ENCODE measurements at regions not wholly inside any gene's neighbourhood (a gene's known extent, or its start where the extent isn't known, plus 50 kb on each side); places are given as distances from the start of the nearest gene placed in this dataset. TPM values are rescaled to one million over a fixed set of nuclear protein-coding genes. Genes with fewer than 3 reads are reported as not detected.

DNA sequence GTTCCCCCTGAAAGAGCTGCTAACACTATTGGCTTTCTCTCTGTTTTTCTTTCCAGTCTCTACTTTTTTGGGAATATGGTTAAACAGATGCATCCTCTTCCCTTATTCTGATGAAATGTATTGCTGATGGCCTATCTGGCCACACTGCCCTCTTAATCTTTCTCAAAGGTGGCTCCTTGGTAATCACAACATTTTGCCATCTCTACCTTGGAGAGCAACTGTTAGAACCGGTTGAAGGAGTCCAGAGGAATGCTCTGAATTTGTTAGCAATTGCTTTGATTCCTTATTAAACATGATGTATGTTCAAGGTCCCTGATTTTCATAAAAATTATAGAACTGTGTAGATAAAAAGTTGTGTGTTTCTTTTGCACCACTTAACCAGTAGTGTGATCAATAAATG lies 50.1 kb upstream of the ARID1A start:
- Histone ChIP-seq H4K91ac (ENCODE audit: insufficient read depth, low read depth, low read length) (no peak overlapping the region), H4K20me1 (ENCODE audit: insufficient read depth, low read length) (no peaks in the 10 kb centered on the region), H3K23ac (ENCODE audit: low read depth, low read length) (no peak overlapping the region), H3K9me3 (ENCODE audit: control insufficient read depth, insufficient read depth, low read length) (no peaks in the 10 kb centered on the region), H3K4ac (ENCODE audit: low read depth, low read length) (no peak overlapping the region), H3K27ac (ENCODE audit: insufficient read depth, low read length) (no peak overlapping the region), H2BK15ac (ENCODE audit: low read depth, low read length) (no peak overlapping the region), H2AK5ac (ENCODE audit: low read depth, low read length) (no peak overlapping the region), H3K4me3 (ENCODE audit: insufficient read depth, low read depth, low read length) (no peak overlapping the region), H3K4me2 (ENCODE audit: low read depth, low read length) (no peak overlapping the region), H4K5ac (ENCODE audit: low read depth, low read length) (no peak overlapping the region), H3K18ac (ENCODE audit: low read depth, low read length) (no peak overlapping the region), H2BK20ac (ENCODE audit: low read depth, low read length) (no peak overlapping the region), H3K56ac (ENCODE audit: extremely low read depth, insufficient read depth, low read length) (no peak overlapping the region), H2BK120ac (ENCODE audit: low read depth, low read length) (no peak overlapping the region), H3K9ac (ENCODE audit: low read depth, low read length) (no peak overlapping the region), H2AFZ (replicated peaks; ENCODE audit: low read length, poor library complexity) (no peak overlapping the region), H2BK5ac (ENCODE audit: low read depth, low read length, poor library complexity, severe bottlenecking) (no peak overlapping the region), H3K36me3 (ENCODE audit: control insufficient read depth, insufficient read depth, low read length) (no peaks in the 10 kb centered on the region), H3K14ac (replicated peaks; ENCODE audit: low read depth, low read length) (no peak overlapping the region), H4K8ac (ENCODE audit: low read depth in 2 of 2, low read length in 2 of 2) (no peak overlapping the region), H3K27me3 (ENCODE audit: control insufficient read depth, insufficient read depth, low read length) (peaks cover 4% of the 10 kb centered on the region), H3K4me1 (ENCODE audit: control insufficient read depth, insufficient read depth, low read length) (no peaks in the 10 kb centered on the region), H3K9me1 (ENCODE audit: insufficient read depth, low read length) (no peaks in the 10 kb centered on the region), H2AK9ac (replicated peaks; ENCODE audit: low read depth, low read length, poor library complexity) (no peak overlapping the region), H3K79me1 (ENCODE audit: low read depth in 1 of 2, low read length in 2 of 2) (no peaks in the 10 kb centered on the region)
- dilution Hi-C loops (cut with HindIII; ENCODE audit: low sequenced_read_pairs, unreplicated experiment) (no loop called here), in situ Hi-C loops (cut with MboI; ENCODE audit: low sequenced_read_pairs) (no loop called here), intact Hi-C loops (cut with micrococcal nuclease) (no loop called here)
- no peak for ATAC-seq (ENCODE audit: low read depth)
- POLR2A ChIA-PET (ENCODE audit: unreplicated experiment) = no interaction called here
- no CpG with 5 or more reads among the region's 1 CpG for WGBS, 2 experiments (ENCODE audit: extremely low coverage in 2 of 2, insufficient read length in 1 of 2)
- no peak for TF ChIP-seq MAFK (IDR thresholded peaks at IDR 0.05; ENCODE audit: low read depth, low read length)
- no peak for TF ChIP-seq SMC3 (IDR thresholded peaks at IDR 0.05; ENCODE audit: low read depth, low read length)
- TF ChIP-seq CTCF (conservative IDR thresholded peaks at IDR 0.05; ENCODE audit: low read depth, low read length) = no peak
- no peak for TF ChIP-seq NFE2L2 (IDR thresholded peaks at IDR 0.05; ENCODE audit: low read depth, low read length)
- DNase-seq = no peak
- no TSS peak for BruUV-seq (replicated peaks)
- CTCF ChIA-PET = no interaction called here

Small RNAs in the stretch of these regions (microRNA-seq; reads per million reads assigned to microRNA genes)
- gene AL627313.1 (ENCODE audit: insufficient read depth, insufficient read length) (not detected), gene RF01210 (ENCODE audit: insufficient read depth, insufficient read length) (not detected)

Small RNAs in the stretch of these regions (small RNA-seq; reads per million reads assigned to genes)
- gene AL627313.1 (0 reads per million in 5 experiments), gene RF01210 (0 reads per million in 5 experiments)
